ENCODE measurements at regions not wholly inside any gene's neighbourhood (a gene's known extent, or its start where the extent isn't known, plus 50 kb on each side); places are given as distances from the start of the nearest gene placed in this dataset.
A peak's percentile ranks its signal among the peaks of the same experiment; 100 is the strongest.

DNA sequence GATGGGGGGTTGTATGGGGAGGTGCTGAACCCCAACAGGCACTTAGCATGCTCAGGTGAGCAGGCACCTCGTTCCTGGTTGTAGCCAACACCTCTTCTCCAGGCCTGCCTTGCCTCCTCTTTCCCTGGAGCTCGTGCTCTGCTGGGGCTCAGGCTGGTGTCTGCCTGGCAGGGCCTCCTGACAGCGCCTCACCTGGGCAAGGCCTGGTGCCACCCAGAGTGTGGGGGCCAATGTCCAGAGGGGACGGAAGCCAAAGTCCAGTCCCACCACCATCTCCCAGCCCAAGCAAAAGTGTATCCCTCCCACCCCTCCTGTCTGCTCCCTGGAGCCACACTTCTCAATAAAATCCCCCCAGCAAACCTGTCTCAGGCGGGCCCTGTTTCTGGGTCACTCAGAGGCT is 304.2 kb upstream of the TNRC6C start:
- no peak overlapping the region for H3K4me3 Mint-ChIP-seq
- peaks cover 41% of the 10 kb centered on the region for H3K9me3 Mint-ChIP-seq
- POLR2A ChIA-PET: no interaction called here
- H3K27me3 Mint-ChIP-seq (ENCODE audit: low read depth): peaks cover 6% of the 10 kb centered on the region; the same call in 1 of the 2 replicates
- no peak for ATAC-seq
- no peak overlapping the region for H3K27ac Mint-ChIP-seq
- TF ChIP-seq FOXJ3 (CRISPR knock-in tag; IDR thresholded peaks at IDR 0.05; ENCODE audit: borderline replicate concordance) (no peak), ZNF416 (CRISPR knock-in tag; IDR thresholded peaks at IDR 0.05) (no peak), HMGA2 (CRISPR knock-in tag; IDR thresholded peaks at IDR 0.05) (no peak), SP1 (CRISPR knock-in tag; conservative IDR thresholded peaks at IDR 0.05) (no peak), JAZF1 (CRISPR knock-in tag; IDR thresholded peaks at IDR 0.05) (no peak), GRHL2 (CRISPR knock-in tag; IDR thresholded peaks at IDR 0.05; ENCODE audit: insufficient replicate concordance, severe bottlenecking) (no peak), CBFB (CRISPR knock-in tag; IDR thresholded peaks at IDR 0.05; ENCODE audit: low read depth) (no peak), ZNF671 (CRISPR knock-in tag; IDR thresholded peaks at IDR 0.05) (no peak), SOX15 (CRISPR knock-in tag; IDR thresholded peaks at IDR 0.05) (no peak), CREB1 (CRISPR knock-in tag; IDR thresholded peaks at IDR 0.05) (no peak)
- TF ChIP-seq, protein P1, sequence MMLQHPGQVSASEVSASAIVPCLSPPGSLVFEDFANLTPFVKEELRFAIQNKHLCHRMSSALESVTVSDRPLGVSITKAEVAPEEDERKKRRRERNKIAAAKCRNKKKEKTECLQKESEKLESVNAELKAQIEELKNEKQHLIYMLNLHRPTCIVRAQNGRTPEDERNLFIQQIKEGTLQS (CRISPR knock-in tag; conservative IDR thresholded peaks at IDR 0.05): no peak
- TF ChIP-seq, protein P2, sequence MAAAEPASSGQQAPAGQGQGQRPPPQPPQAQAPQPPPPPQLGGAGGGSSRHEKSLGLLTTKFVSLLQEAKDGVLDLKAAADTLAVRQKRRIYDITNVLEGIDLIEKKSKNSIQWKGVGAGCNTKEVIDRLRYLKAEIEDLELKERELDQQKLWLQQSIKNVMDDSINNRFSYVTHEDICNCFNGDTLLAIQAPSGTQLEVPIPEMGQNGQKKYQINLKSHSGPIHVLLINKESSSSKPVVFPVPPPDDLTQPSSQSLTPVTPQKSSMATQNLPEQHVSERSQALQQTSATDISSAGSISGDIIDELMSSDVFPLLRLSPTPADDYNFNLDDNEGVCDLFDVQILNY (CRISPR knock-in tag; IDR thresholded peaks at IDR 0.05): no peak
- TF ChIP-seq, protein P3, sequence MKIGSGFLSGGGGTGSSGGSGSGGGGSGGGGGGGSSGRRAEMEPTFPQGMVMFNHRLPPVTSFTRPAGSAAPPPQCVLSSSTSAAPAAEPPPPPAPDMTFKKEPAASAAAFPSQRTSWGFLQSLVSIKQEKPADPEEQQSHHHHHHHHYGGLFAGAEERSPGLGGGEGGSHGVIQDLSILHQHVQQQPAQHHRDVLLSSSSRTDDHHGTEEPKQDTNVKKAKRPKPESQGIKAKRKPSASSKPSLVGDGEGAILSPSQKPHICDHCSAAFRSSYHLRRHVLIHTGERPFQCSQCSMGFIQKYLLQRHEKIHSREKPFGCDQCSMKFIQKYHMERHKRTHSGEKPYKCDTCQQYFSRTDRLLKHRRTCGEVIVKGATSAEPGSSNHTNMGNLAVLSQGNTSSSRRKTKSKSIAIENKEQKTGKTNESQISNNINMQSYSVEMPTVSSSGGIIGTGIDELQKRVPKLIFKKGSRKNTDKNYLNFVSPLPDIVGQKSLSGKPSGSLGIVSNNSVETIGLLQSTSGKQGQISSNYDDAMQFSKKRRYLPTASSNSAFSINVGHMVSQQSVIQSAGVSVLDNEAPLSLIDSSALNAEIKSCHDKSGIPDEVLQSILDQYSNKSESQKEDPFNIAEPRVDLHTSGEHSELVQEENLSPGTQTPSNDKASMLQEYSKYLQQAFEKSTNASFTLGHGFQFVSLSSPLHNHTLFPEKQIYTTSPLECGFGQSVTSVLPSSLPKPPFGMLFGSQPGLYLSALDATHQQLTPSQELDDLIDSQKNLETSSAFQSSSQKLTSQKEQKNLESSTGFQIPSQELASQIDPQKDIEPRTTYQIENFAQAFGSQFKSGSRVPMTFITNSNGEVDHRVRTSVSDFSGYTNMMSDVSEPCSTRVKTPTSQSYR (CRISPR knock-in tag; IDR thresholded peaks at IDR 0.05): no peak
- TF ChIP-seq, protein P4, sequence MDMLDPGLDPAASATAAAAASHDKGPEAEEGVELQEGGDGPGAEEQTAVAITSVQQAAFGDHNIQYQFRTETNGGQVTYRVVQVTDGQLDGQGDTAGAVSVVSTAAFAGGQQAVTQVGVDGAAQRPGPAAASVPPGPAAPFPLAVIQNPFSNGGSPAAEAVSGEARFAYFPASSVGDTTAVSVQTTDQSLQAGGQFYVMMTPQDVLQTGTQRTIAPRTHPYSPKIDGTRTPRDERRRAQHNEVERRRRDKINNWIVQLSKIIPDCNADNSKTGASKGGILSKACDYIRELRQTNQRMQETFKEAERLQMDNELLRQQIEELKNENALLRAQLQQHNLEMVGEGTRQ (CRISPR knock-in tag; IDR thresholded peaks at IDR 0.05): no peak
- TF ChIP-seq, protein P5, sequence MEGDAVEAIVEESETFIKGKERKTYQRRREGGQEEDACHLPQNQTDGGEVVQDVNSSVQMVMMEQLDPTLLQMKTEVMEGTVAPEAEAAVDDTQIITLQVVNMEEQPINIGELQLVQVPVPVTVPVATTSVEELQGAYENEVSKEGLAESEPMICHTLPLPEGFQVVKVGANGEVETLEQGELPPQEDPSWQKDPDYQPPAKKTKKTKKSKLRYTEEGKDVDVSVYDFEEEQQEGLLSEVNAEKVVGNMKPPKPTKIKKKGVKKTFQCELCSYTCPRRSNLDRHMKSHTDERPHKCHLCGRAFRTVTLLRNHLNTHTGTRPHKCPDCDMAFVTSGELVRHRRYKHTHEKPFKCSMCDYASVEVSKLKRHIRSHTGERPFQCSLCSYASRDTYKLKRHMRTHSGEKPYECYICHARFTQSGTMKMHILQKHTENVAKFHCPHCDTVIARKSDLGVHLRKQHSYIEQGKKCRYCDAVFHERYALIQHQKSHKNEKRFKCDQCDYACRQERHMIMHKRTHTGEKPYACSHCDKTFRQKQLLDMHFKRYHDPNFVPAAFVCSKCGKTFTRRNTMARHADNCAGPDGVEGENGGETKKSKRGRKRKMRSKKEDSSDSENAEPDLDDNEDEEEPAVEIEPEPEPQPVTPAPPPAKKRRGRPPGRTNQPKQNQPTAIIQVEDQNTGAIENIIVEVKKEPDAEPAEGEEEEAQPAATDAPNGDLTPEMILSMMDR (IDR thresholded peaks at IDR 0.05): no peak
- CTCF ChIA-PET: no interaction called here
- DNase-seq (ENCODE audit: low spot score): no peak
- H3K36me3 Mint-ChIP-seq: peaks cover 14% of the 10 kb centered on the region
- H3K4me1 Mint-ChIP-seq: peaks cover 24% of the 10 kb centered on the region

DNA sequence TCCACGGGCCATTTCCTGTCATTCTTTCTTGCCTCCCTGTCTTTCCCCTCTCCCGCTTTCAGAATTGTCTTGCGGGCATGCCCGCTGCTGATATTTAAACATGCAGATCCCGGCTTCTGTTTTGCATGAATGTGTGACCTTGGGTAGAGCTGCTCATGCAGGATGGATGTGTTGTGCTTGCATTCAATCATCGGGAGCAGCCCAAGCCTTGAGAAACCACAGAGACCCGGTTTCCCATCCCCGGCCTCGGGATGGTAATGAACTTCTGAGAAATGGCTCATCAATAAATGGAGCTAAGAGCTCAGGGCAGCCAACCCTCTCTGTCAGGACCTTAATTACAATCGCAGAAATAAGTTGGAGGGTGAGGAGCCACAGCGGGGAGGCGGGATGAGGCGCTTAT is 303.7 kb upstream of the TNRC6C start:
- peak; percentile 28 for ATAC-seq
- CTCF ChIA-PET: interaction anchor here (0.7 to 0.9 kb wide), 2 partner anchors 41 to 112 kb away, joined by 3 read pairs; no protein-coding TSS in a partner anchor

DNA sequence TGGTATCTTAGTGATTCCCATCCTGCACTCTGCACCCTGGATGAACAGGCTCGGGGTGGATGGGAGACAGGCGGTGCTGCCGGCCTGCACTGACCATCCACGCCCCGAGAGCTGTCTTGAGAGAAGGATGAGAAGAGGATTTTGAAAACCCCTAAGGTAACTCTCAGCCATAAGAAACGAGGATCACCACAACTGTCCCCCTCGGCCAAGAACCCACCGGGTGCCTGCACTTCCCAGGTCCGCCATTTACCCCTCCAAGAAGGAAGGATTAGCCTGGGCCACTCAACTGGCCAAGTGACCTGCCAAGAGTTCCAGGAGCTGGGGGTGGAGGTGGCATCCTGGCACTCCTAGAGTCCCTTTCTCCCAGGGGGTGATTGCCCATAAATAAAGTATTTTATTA is 302.4 kb upstream of the TNRC6C start:
- H3K27ac Mint-ChIP-seq: no peak overlapping the region
- no peak for DNase-seq (ENCODE audit: low spot score)
- peaks cover 26% of the 10 kb centered on the region for H3K9me3 Mint-ChIP-seq
- peaks cover 6% of the 10 kb centered on the region; the same call in 1 of the 2 replicates for H3K27me3 Mint-ChIP-seq (ENCODE audit: low read depth)
- ChIA-PET POLR2A (no interaction called here), CTCF (no interaction called here)
- H3K36me3 Mint-ChIP-seq: peaks cover 8% of the 10 kb centered on the region
- no peak overlapping the region for H3K4me3 Mint-ChIP-seq
- ATAC-seq: no peak
- H3K4me1 Mint-ChIP-seq: peaks cover 24% of the 10 kb centered on the region
- TF ChIP-seq, protein P6, sequence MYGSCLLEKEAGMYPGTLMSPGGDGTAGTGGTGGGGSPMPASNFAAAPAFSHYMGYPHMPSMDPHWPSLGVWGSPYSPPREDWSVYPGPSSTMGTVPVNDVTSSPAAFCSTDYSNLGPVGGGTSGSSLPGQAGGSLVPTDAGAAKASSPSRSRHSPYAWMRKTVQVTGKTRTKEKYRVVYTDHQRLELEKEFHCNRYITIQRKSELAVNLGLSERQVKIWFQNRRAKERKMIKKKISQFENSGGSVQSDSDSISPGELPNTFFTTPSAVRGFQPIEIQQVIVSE (CRISPR knock-in tag; IDR thresholded peaks at IDR 0.05; ENCODE audit: borderline replicate concordance): no peak
- TF ChIP-seq, protein P3 (CRISPR knock-in tag; IDR thresholded peaks at IDR 0.05): no peak
- no peak for TF ChIP-seq ZNF232 (CRISPR knock-in tag; IDR thresholded peaks at IDR 0.05)

More for the DNA sequence above, 303.7 kb upstream of the TNRC6C start:
- Mint-ChIP-seq H3K4me3 (no peak overlapping the region), H3K9me3 (peaks cover 35% of the 10 kb centered on the region), H3K27ac (no peak overlapping the region; the same call in 1 of the 2 replicates), H3K27me3 (ENCODE audit: low read depth) (peaks cover 6% of the 10 kb centered on the region; the same call in 1 of the 2 replicates), H3K36me3 (peaks cover 9% of the 10 kb centered on the region), H3K4me1 (peaks cover 24% of the 10 kb centered on the region)
- TF ChIP-seq NR2C2 (CRISPR knock-in tag; IDR thresholded peaks at IDR 0.05) (no peak), CREM (CRISPR knock-in tag; IDR thresholded peaks at IDR 0.05) (no peak), NR3C1 (CRISPR knock-in tag; conservative IDR thresholded peaks at IDR 0.05; ENCODE audit: low read depth) (no peak)
- POLR2A ChIA-PET: interaction anchor here (0.7 kb wide), 1 partner anchor 27 kb away, joined by 3 read pairs; no protein-coding TSS in a partner anchor
- no peak for DNase-seq (ENCODE audit: low spot score)

All from WTC11 (cell line).